ENCODE measurements at regions not wholly inside any gene's neighbourhood (a gene's known extent, or its start where the extent isn't known, plus 50 kb on each side); places are given as distances from the start of the nearest gene placed in this dataset.

DNA sequence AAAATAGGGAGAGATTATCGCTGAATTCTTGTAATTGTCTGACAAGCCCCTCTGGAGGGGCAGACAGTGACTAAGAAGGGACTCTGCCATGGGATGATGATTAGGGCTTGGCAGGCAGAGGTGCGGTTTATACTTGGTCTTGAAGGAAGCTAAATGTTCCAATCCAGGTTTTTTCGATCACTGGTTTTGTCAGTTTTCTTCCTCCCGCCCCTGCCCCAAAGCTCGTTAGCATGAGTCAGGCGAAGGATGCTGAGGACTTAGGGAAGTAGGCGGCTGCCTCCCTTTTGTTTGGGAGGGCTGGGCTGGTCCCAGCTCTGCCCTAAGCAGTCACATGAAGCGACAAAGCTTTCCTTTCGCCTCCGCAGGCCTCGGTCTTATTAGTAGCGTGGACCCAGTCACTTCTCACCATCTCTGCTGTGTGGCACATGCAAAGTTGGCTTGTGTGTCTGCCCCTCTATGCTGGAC is 314.2 kb downstream of the CDC5L start:
- no peak for DNase-seq (ENCODE audit: low read depth in 3 of 3, low spot score in 2 of 3)

- DNase-seq (ENCODE audit: low read depth in 3 of 3, low spot score in 2 of 3): no peak
Observed at GRCh38 chr6:44702292-44702691, 314.8 kb downstream of the CDC5L start.

DNA sequence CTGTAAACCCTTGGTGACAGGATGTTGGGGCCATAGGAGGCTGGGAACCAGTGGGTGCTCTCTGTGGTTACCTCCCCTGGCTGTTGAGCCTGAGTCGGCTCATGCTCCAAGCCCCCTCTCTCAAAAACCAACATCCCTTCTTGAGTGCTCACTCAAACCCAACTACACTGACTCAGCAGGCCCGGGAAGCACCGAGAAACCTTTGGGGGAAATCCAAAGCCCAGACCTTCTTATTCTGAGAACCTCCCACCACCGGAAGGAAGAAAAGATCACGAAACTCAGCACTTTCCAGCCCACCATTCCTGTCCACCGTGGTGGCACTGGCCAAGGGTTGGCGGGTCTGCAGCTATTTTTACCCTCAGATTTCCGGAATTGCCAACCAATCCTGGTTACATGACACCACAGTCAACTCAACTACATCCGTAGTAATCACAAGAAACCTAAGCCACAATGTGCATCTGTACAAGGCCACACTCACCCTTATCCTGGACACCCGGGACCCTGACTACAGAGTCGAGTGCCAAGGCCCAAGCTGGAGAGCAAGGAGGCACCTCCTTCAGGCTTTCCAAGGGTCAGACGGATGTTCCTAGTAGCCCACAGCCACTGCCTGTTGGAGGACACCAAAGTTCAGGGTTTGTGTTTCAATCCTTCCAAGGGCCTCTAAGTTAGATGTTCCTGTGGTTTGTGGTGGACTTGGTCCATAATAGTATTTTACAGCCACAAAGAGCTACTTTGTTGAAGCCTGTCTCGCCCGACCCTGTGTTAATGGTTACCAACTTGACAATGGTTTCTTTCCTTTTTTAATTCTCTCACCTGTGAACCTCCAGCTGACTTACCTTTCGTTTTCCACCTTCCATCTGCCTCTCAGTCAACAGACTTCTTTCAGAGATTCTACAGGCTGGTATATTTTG is 317.0 kb downstream of the CDC5L start:
- DNase-seq (ENCODE audit: low read depth in 3 of 3, low spot score in 2 of 3): no peak

DNA sequence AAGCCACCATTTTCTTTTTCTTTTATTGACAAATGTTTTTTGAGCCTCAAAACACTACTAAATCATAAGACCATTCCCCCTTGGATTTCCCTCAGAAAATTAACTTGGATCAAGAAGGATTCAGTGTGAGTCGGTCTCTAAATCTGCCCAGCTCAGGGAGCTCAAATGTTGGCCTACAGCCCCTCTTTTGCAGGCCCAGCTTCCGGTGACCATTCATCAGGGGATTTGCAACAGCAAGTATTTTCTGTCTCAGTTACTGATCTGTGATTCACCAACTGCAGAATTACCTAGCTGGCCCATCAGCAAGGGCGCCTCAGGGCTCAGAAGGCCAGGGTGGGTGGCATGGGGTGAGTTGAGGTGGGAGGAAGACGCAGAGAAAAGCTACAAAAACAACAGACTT is 318.1 kb downstream of the CDC5L start:
- DNase-seq (ENCODE audit: low read depth in 3 of 3, low spot score in 2 of 3): no peak

DNA sequence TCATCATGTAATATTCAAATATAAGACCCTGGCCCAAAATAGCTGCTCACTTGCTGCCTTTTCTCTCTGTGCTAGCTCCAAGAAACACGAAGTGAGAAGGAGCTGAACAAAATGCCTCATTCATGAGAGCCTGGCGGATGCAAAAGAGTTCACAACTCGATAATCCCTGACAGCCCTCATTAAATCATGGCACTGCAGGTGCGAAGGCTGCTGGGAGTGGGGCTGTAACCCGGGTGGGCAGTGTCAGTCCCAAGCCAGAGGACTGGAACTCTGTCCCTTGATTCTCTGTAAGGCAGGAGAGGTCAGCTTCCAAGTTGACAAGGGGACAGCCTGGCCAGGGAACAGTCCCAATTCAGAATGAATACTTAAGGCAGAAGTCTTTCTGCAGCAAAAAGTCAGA is 318.5 kb downstream of the CDC5L start:
- DNase-seq (ENCODE audit: low read depth in 3 of 3, low spot score in 2 of 3): no peak

- DNase-seq (ENCODE audit: low read depth in 3 of 3, low spot score in 2 of 3): no peak
Observed at GRCh38 chr6:44708208-44708607, 320.7 kb downstream of the CDC5L start.

DNA sequence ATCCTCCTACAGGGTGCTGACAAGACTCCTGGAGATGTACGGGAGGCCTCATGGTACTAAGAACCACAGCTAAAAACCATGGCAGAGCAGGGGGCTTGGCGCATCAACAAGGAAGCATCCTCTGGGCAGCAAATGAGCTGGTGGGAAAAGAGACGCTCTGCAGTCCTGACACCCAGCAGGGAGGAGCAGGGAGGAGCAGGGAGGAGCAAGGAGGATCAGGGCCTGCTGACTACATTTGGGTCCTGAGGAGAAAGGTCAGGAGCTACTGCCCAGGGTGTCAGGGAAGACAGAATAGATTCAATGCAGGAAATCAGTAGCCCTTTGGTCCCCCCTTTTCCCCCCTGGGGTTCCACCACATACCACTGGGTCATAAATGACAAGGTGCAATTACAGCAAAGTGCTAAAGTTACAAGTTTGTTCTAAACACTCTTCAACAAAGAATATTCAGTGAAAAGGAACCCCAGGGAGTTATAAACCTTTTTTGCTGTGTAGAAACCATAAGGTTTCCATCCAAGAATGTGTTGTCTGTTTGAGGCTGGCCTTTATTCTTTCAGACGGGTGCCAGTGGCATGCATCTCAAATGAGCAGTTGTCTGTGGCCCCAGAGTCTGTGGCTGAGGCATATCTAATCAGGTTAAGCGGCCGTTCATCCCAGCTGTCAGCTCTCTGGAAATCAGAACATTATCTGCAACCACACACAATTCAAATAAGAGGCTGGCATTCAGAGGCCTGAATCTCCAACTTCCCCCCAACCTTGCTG is 325.0 kb downstream of the CDC5L start:
- DNase-seq (ENCODE audit: low read depth in 3 of 3, low spot score in 2 of 3): no peak

- DNase-seq (ENCODE audit: low read depth in 3 of 3, low spot score in 2 of 3): no peak
Observed at GRCh38 chr6:44715188-44715587, 327.7 kb downstream of the CDC5L start.

DNA sequence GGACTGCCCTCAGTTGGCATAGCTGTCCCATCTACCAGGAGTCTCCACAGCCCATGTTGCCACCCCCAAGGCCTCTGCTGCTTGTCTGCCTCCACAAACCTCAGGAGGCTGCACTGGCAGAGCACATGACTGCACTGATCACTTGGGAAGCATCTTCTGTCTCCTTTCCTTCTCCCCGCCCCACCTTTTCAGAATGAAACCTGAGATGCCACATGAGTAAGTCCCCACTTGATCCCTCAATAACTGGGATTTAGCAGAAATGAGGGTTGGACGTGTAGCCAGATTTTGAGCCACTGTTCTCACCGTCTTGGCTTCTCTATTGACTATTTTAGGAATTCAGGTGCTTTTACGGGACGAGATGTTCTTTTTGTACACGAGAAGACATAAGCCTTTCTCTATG is 328.4 kb downstream of the CDC5L start:
- no peak for DNase-seq (ENCODE audit: low read depth in 3 of 3, low spot score in 2 of 3)

DNA sequence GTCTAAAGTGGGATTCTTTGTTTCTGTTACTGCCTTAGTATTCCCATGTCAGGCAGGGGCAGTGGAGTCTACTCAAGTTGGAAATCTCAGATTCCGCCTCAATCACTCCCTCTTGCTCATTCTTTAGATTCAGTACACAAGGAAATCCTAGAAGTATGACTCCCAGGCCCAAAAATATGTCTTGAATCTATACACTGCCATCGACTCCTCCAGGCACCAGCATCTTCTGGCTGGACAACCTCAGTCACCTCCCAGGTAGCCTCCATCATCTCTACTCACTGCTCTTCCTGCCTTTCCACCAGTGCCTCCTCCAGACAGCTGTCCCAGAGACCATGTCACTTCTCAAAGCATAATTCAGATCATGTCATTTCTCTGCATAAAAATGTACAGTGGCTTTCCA is 329.9 kb downstream of the CDC5L start:
- no peak for DNase-seq (ENCODE audit: low read depth in 3 of 3, low spot score in 2 of 3)

GRCh38 chr6:44721954-44722578 is 334.6 kb downstream of the CDC5L start:
- no peak for DNase-seq (ENCODE audit: low read depth in 3 of 3, low spot score in 2 of 3)

DNA sequence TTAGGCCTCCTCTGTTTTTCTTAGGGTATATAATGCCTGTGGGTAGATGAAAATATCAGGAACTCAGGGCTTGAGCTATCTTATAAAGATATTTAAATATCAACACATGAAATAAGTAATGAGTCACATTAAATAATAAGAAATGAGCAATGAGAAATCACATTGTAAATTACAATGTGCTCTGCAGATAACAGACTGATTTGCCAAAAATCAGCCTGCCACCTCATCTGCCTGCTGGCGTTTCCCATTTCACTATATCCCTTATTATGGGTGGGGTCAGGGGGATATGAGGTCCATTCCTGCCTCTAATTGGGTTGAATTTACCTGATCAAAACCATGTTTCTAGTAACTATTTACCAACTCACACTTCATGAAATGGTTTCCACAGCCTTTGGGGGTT is 335.2 kb downstream of the CDC5L start:
- no peak for DNase-seq (ENCODE audit: low read depth in 3 of 3, low spot score in 2 of 3)

GRCh38 chr6:44723439-44724197 is 336.1 kb downstream of the CDC5L start:
- no peak for DNase-seq (ENCODE audit: low read depth in 3 of 3, low spot score in 2 of 3)

GRCh38 chr6:44725070-44725469 is 337.6 kb downstream of the CDC5L start:
- no peak for DNase-seq (ENCODE audit: low read depth in 3 of 3, low spot score in 2 of 3)

- DNase-seq (ENCODE audit: low read depth in 3 of 3, low spot score in 2 of 3): no peak
Observed at GRCh38 chr6:44727651-44728630, 340.4 kb downstream of the CDC5L start.

DNA sequence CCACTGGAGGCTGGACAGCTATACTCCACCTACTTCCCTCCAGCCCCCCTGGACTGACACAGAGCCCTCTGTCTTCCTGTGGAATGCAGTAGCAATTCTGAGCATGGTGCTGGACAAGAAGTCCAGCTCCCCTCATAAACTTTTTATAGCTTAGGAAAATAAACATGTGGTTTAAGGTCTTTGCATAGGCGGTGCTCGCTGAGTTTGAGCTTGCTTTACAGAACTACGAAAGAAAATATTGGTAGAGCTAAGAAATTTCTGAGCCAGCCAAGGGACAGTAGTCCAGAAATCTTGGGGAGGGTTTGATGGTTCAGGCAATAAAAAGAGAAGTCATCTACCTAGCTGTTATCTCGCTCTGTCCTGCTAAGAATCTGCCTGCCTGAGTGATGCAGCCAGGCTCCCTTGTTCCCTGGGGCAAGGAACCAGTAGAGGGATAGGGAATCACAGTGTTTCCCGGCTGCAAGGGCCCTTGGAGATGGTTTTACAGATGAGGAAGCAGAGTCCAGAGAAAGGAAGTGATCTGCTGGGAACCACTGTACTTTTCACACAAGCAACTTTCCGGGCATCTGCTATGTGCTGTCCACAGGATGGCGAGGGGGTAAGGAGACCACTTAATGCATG is 343.4 kb downstream of the CDC5L start:
- DNase-seq (ENCODE audit: low read depth in 3 of 3, low spot score in 2 of 3): peak in 1 of 3 donors; percentile 33

GRCh38 chr6:44731485-44732095 is 344.1 kb downstream of the CDC5L start:
- DNase-seq (ENCODE audit: low read depth in 3 of 3, low spot score in 2 of 3): no peak

GRCh38 chr6:44732243-44732642 is 344.7 kb downstream of the CDC5L start:
- DNase-seq (ENCODE audit: low read depth in 3 of 3, low spot score in 2 of 3): no peak

DNA sequence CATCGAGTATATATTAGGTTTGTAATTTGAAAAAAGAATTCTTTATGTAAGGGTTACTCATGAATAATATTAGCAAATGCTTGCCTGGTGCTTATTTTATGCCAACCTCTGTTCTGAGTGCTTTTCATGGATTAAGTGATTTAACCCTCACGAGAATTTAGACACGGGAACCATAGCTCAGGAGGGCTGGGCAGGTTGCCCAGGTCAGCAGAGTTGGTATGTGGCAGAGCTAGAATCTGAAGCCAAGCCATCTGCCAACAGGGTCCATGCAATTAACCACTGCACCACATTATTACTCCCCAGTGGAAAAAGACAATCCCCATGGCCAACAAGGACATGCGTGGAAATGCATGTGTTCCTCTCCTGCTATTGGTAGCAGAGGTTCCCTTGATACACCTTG is 345.6 kb downstream of the CDC5L start:
- DNase-seq (ENCODE audit: low read depth in 3 of 3, low spot score in 2 of 3): no peak

Data from right renal cortex interstitium (tissue), 3 donors.